PFSK-1 (cell line): ENCODE measurements at regions not wholly inside any gene's neighbourhood (a gene's known extent, or its start where the extent isn't known, plus 50 kb on each side); places are given as distances from the start of the nearest gene placed in this dataset.

Source experiments
- FOXP2 ChIP-seq: optimal IDR thresholded peaks from 2 replicates; pipeline ENCODE3; 2011; ENCODE audit warnings: borderline replicate concordance, control low read depth, inconsistent platforms; ENCODE audit not compliant: insufficient read depth; ENCODE audit errors: extremely low read length, extremely low read depth
- POLR2AphosphoS5 ChIP-seq: IDR thresholded peaks from 2 replicates; pipeline ENCODE4 v1.6.1; 2012; ENCODE audit warnings: low read depth, mild to moderate bottlenecking, control low read depth, low read length, moderate library complexity
- REST ChIP-seq, 2 experiments: IDR thresholded peaks; 2 replicates each; pipeline versions ENCODE4 v1.6.1 to v1.8.0; 2011 to 2012; ENCODE audit warnings: low read depth in 2 of 2, low read length in 2 of 2, control low read depth in 1 of 2, inconsistent platforms in 1 of 2, mild to moderate bottlenecking in 1 of 2, moderate library complexity in 1 of 2; ENCODE audit not compliant: insufficient read depth in 1 of 2
- SIN3A ChIP-seq: IDR thresholded peaks from 2 replicates; pipeline ENCODE4 v1.6.1; 2012; ENCODE audit warnings: mild to moderate bottlenecking, low read length, moderate library complexity, borderline replicate concordance; ENCODE audit not compliant: insufficient read depth
- TAF1 ChIP-seq: IDR thresholded peaks from 2 replicates; pipeline ENCODE4 v1.6.1; 2012; ENCODE audit warnings: low read length, control low read depth, borderline replicate concordance; ENCODE audit not compliant: insufficient read depth

GRCh38 chr1:191145834-191146233, 668.2 kb upstream of the BRINP3 start:
- TF ChIP-seq TAF1 (no peak), SIN3A (no peak), REST (IDR thresholded peaks at IDR 0.05; ENCODE audit: insufficient read depth in 1 of 2, low read depth in 2 of 2, low read length in 2 of 2) (no peak), FOXP2 (no peak), POLR2AphosphoS5 (no peak)

- TF ChIP-seq TAF1 (no peak), SIN3A (no peak), REST (IDR thresholded peaks at IDR 0.05; ENCODE audit: insufficient read depth in 1 of 2, low read depth in 2 of 2, low read length in 2 of 2) (no peak), FOXP2 (no peak), POLR2AphosphoS5 (no peak)
Measured at GRCh38 chr1:191151321-191151807, 673.7 kb upstream of the BRINP3 start.

- TF ChIP-seq REST (IDR thresholded peaks at IDR 0.05; ENCODE audit: insufficient read depth in 1 of 2, low read depth in 2 of 2, low read length in 2 of 2) (no peak), POLR2AphosphoS5 (no peak), TAF1 (no peak), SIN3A (no peak), FOXP2 (no peak)
Measured at GRCh38 chr1:191152776-191153175, 675.1 kb upstream of the BRINP3 start.

- no peak for TF ChIP-seq FOXP2
- TF ChIP-seq REST (IDR thresholded peaks at IDR 0.05; ENCODE audit: insufficient read depth in 1 of 2, low read depth in 2 of 2, low read length in 2 of 2) = no peak
- no peak for TF ChIP-seq TAF1
- no peak for TF ChIP-seq SIN3A
- no peak for TF ChIP-seq POLR2AphosphoS5
Measured at GRCh38 chr1:191155178-191155577, 677.5 kb upstream of the BRINP3 start.

- TF ChIP-seq TAF1 (no peak), REST (IDR thresholded peaks at IDR 0.05; ENCODE audit: insufficient read depth in 1 of 2, low read depth in 2 of 2, low read length in 2 of 2) (no peak), FOXP2 (no peak), SIN3A (no peak), POLR2AphosphoS5 (no peak)
Measured at GRCh38 chr1:191160837-191161236, 683.2 kb upstream of the BRINP3 start.
